Stimulated activated CD4-positive, alpha-beta T cell treated with anti-CD3 and anti-CD28 coated beads, Interleukin-12 subunit alpha, Interleukin-12 subunit beta, amount 100 ng/mL, for 4 hours (primary cell): ENCODE measurements at regions not wholly inside any gene's neighbourhood (a gene's known extent, or its start where the extent isn't known, plus 50 kb on each side); places are given as distances from the start of the nearest gene placed in this dataset.
"Not testable (repeated sequence)": the region's sequence is repeated elsewhere in the genome, so short reads cannot be mapped to it uniquely, and the experiment has no call there.

ENCODE experiments used
- DNase-seq: peaks from one replicate; pipeline ENCODE4 v3.0.0-alpha.2; 2020

- no peak for DNase-seq
These were observed 615.1 kb downstream of the CDH8 start for GRCh38 chr16:61421111-61421510.

GRCh38 chr16:61419791-61420190 is 616.4 kb downstream of the CDH8 start:
- no peak for DNase-seq

- not testable (repeated sequence) for DNase-seq
These were observed 617.4 kb downstream of the CDH8 start for GRCh38 chr16:61418802-61419201.

- no peak for DNase-seq
These were observed 621.1 kb downstream of the CDH8 start for GRCh38 chr16:61415126-61415525.

GRCh38 chr16:61413021-61413420 is 623.2 kb downstream of the CDH8 start:
- no peak for DNase-seq

- DNase-seq = no peak
These were observed 623.7 kb downstream of the CDH8 start for GRCh38 chr16:61412562-61412961.

GRCh38 chr16:61409604-61410003 is 626.6 kb downstream of the CDH8 start:
- no peak for DNase-seq

- DNase-seq = no peak
These were observed 632.9 kb downstream of the CDH8 start for GRCh38 chr16:61403386-61403785.

- no peak for DNase-seq
These were observed 644.3 kb downstream of the CDH8 start for GRCh38 chr16:61391896-61392295.

- no peak for DNase-seq
These were observed 645.1 kb downstream of the CDH8 start for GRCh38 chr16:61390965-61391637.

- no peak for DNase-seq
These were observed 650.7 kb downstream of the CDH8 start for GRCh38 chr16:61385392-61386071.

GRCh38 chr16:61382435-61382834 is 653.8 kb downstream of the CDH8 start:
- no peak for DNase-seq

GRCh38 chr16:61379311-61379710 is 656.9 kb downstream of the CDH8 start:
- no peak for DNase-seq

GRCh38 chr16:61374071-61374470 is 662.2 kb downstream of the CDH8 start:
- no peak for DNase-seq

- DNase-seq = no peak
These were observed 664.4 kb downstream of the CDH8 start for GRCh38 chr16:61371881-61372280.

GRCh38 chr16:61371388-61371787 is 664.9 kb downstream of the CDH8 start:
- DNase-seq = no peak

- no peak for DNase-seq
These were observed 665.7 kb downstream of the CDH8 start for GRCh38 chr16:61370564-61370963.

- no peak for DNase-seq
These were observed 670.2 kb downstream of the CDH8 start for GRCh38 chr16:61366006-61366405.

- DNase-seq = no peak
These were observed 671.2 kb downstream of the CDH8 start for GRCh38 chr16:61364990-61365389.

- no peak for DNase-seq
These were observed 673.7 kb downstream of the CDH8 start for GRCh38 chr16:61362585-61362984.

GRCh38 chr16:61344791-61345190 is 691.4 kb downstream of the CDH8 start:
- no peak for DNase-seq

GRCh38 chr16:61332461-61332860 is 703.8 kb downstream of the CDH8 start:
- DNase-seq = no peak

GRCh38 chr16:61324044-61324443 is 712.2 kb downstream of the CDH8 start:
- DNase-seq = no peak

- DNase-seq = no peak
These were observed 712.8 kb downstream of the CDH8 start for GRCh38 chr16:61323456-61323855.

GRCh38 chr16:61320791-61321190 is 715.4 kb downstream of the CDH8 start:
- no peak for DNase-seq
